Activated naive CD8-positive, alpha-beta T cell treated with anti-CD3 and anti-CD28 coated beads, Interleukin-2, amount 50 U/mL, for 24 hours (primary cell): ENCODE measurements at regions not wholly inside any gene's neighbourhood (a gene's known extent, or its start where the extent isn't known, plus 50 kb on each side); places are given as distances from the start of the nearest gene placed in this dataset.
"Not testable (repeated sequence)": the region's sequence is repeated elsewhere in the genome, so short reads cannot be mapped to it uniquely, and the experiment has no call there.

Experiments
- ATAC-seq: fragments of 150-1000 bp; cut with Tn5 transposase; one replicate; pipeline ENCODE4 v1.10.0; 2021
- DNase-seq: peaks from one replicate; pipeline ENCODE4 v3.0.0; 2021
- H3K27ac Mint-ChIP-seq: one replicate; pipeline ENCODE4 v1.8.0; 2021; ENCODE audit warnings: mild to moderate bottlenecking, mixed read lengths
- H3K27me3 Mint-ChIP-seq: one replicate; pipeline ENCODE4 v1.8.0; 2021; ENCODE audit warnings: mixed read lengths
- H3K36me3 Mint-ChIP-seq: one replicate; pipeline ENCODE4 v1.8.0; 2021; ENCODE audit warnings: low read depth, mixed read lengths
- H3K4me1 Mint-ChIP-seq: one replicate; pipeline ENCODE4 v1.8.0; 2021; ENCODE audit warnings: mixed read lengths
- H3K4me3 Mint-ChIP-seq: one replicate; pipeline ENCODE4 v1.8.0; 2021; ENCODE audit warnings: mild to moderate bottlenecking, moderate library complexity, mixed read lengths
- H3K9me3 Mint-ChIP-seq: one replicate; pipeline ENCODE4 v1.8.0; 2021; ENCODE audit warnings: mixed read lengths

DNA sequence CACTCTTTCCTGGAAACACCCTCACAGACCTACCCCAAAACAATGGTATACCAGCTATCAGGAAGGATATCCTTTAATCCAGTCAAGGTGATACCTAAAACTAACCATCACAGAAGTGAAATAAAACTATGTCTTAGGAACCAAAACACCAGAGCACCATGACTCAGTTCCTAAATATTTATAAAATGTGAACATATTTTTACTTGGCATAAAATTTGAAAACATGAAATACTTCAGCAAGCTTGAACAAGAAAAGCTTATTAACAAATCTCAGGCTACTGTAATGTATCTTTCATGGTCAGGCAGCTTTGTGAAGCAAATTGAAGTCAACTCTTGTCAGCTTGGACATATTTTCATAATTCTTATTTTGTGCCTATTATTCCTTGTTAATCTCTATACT lies 440.8 kb upstream of the CDH20 start:
- Mint-ChIP-seq H3K9me3 (peaks cover 6% of the 10 kb centered on the region), H3K4me3 (no peak overlapping the region), H3K36me3 (no peaks in the 10 kb centered on the region), H3K27me3 (no peaks in the 10 kb centered on the region), H3K27ac (no peak overlapping the region), H3K4me1 (no peaks in the 10 kb centered on the region)
- ATAC-seq (no peak), DNase-seq (no peak)

DNA sequence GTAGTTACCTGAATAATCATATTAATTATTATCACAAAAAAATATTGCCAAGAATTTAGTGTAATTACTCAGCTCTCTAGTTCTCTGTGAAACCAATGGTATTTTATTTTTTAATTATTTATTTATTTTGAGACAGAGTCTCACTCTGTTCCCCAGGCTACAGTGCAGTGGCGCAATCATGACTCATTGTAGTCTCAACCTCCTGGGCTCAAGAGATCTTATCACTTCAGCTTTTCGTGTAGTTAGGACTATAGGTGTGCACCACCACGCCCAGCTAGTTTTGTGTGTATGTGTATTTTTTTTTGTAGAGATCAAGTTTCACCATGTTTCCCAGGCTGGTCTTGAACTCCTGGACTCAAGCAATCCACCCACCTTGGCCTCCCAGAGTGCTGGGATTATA lies 440.4 kb upstream of the CDH20 start:
- no peak for DNase-seq
- Mint-ChIP-seq H3K9me3 (peaks cover 6% of the 10 kb centered on the region), H3K36me3 (no peaks in the 10 kb centered on the region), H3K4me3 (no peak overlapping the region), H3K27me3 (no peaks in the 10 kb centered on the region), H3K27ac (no peak overlapping the region), H3K4me1 (no peaks in the 10 kb centered on the region)
- no peak for ATAC-seq

DNA sequence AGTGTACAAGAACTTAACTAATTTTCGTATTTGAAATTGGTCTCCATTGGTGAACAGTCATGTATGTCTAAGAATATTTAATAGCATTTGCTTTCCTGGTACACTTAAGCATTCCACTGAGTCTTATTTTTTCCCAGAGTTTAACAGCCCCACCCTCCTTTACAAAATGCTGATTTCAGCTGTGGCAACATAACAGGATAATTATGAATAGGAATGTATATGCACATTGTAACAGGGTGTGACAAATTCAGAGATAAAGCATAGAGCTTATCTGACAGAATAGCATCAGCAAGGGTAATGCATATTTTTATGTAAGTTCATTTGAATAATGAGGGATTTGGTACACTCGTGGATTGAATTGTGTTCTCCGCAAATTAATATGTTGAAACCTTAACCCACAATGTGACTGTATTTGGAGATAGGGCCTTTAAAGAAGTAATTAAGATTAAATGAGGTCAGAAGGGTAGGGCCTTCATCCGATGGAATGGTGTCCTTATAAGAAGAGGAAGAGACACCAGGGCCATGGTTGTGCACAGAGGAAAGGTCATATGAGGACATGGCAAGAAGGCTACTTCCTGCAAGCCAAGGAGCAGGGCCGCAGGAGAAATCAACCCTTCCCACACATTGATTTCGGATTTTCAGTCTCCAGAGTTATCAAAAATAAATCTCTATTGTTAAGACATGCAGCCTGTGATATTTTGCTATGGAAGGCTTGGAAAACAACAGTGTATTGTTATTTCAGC lies 439.7 kb upstream of the CDH20 start:
- Mint-ChIP-seq H3K4me3 (no peak overlapping the region), H3K9me3 (peaks cover 6% of the 10 kb centered on the region), H3K27ac (no peak overlapping the region), H3K27me3 (no peaks in the 10 kb centered on the region), H3K36me3 (no peaks in the 10 kb centered on the region), H3K4me1 (no peaks in the 10 kb centered on the region)
- ATAC-seq (no peak), DNase-seq (no peak)

DNA sequence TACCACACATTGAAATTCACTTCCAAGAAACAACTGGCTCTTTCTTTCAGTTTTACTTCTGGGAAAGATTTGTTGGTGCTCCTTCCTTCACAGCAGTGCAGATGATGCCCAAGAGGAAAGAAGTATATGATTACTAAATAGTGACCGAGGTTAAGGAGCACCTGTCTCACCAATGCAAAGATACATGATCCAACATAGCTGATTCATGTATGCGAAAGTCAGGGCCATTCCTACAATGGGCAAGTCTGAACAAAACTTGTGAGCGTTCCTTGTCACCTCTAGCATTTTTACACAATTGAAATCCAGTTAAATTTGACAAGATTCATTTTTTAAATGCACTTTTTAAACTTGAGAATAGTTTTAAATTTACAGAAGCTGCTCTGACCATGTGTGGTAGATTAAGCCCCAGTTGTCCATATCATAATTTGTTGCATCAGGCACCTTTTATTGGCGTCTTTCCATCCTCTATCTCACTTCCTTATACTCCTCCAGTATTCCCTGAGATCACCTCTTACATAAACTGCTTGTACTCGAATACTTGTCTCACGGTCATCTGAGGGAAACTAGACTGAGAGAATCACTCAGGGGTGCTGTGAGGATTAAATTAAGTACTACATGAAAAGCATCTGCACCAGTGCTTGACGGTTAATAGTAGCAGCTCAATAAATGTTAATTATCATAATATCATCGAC lies 438.8 kb upstream of the CDH20 start:
- H3K27me3 Mint-ChIP-seq = no peaks in the 10 kb centered on the region
- DNase-seq (no peak), ATAC-seq (no peak)
- no peak overlapping the region for H3K27ac Mint-ChIP-seq
- H3K4me3 Mint-ChIP-seq = no peak overlapping the region
- no peaks in the 10 kb centered on the region for H3K4me1 Mint-ChIP-seq
- no peaks in the 10 kb centered on the region for H3K36me3 Mint-ChIP-seq
- peaks cover 6% of the 10 kb centered on the region for H3K9me3 Mint-ChIP-seq

DNA sequence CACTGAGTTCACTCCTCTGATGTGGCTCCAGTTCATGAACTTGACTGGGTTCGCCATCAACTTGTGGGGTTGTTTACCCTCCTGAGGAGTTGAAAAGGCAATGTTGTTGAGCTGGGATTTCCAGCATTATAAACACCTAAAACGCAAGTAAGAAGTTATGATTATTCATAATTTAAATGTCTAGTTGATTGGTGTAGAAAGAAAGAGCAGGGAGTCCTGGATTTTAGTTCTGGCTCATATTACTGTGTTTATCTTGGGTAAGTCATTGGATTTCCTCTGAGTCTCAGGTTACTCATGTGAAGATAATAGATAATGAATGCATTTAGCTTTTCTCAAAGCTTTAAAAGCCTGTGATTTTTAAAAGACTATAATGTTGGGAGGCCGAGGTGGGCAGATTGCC lies 438.0 kb upstream of the CDH20 start:
- DNase-seq = no peak

DNA sequence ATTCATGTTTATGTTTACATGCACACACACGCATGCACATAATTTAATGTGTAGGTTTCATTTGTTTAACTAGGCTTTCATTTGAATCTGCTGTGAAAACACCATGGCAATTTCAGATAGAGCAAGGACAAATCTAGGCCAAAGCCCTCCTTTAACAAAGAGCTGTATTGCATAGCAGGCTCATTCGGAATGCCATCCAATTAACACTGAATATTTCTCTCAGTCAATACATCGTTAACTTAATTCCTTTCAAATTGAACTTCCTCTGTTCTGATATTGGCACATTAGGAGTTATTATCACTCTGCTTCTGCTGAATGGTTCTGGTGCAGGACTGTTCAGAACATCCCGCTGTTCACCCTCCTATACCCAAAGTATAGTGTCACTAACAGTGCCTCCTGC lies 435.1 kb upstream of the CDH20 start:
- no peak for DNase-seq
- H3K36me3 Mint-ChIP-seq = no peaks in the 10 kb centered on the region
- no peak overlapping the region for H3K27ac Mint-ChIP-seq
- no peak for ATAC-seq
- no peaks in the 10 kb centered on the region for H3K4me1 Mint-ChIP-seq
- H3K27me3 Mint-ChIP-seq = no peaks in the 10 kb centered on the region
- no peak overlapping the region for H3K4me3 Mint-ChIP-seq
- peaks cover 6% of the 10 kb centered on the region for H3K9me3 Mint-ChIP-seq

More for the DNA sequence above, 438.0 kb upstream of the CDH20 start:
- Mint-ChIP-seq H3K36me3 (no peaks in the 10 kb centered on the region), H3K27ac (no peak overlapping the region), H3K4me1 (no peaks in the 10 kb centered on the region), H3K4me3 (no peak overlapping the region), H3K9me3 (peaks cover 6% of the 10 kb centered on the region), H3K27me3 (no peaks in the 10 kb centered on the region)
- no peak for ATAC-seq

DNA sequence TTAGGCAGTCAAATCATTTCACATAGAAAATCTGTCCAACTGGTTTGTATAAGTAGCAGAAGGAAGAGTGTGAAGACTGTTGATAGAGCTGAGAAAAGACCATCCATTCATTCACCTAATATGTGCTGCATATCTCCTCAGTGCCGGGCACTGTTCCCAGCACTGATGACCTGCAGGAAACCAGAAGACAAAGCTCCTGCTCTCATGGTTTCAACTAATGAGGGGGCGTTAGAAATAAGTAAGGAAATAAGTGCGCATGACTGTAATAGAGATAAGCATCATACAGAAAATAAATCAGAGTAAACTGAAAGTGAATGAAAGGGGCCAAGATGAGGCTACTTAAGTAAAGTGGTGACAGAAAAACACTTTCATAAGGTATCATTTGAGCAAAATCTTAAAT lies 427.5 kb upstream of the CDH20 start:
- Mint-ChIP-seq H3K4me3 (no peak overlapping the region), H3K36me3 (no peaks in the 10 kb centered on the region), H3K9me3 (no peaks in the 10 kb centered on the region), H3K27me3 (no peaks in the 10 kb centered on the region), H3K4me1 (no peaks in the 10 kb centered on the region), H3K27ac (no peak overlapping the region)
- DNase-seq = no peak
- no peak for ATAC-seq

DNA sequence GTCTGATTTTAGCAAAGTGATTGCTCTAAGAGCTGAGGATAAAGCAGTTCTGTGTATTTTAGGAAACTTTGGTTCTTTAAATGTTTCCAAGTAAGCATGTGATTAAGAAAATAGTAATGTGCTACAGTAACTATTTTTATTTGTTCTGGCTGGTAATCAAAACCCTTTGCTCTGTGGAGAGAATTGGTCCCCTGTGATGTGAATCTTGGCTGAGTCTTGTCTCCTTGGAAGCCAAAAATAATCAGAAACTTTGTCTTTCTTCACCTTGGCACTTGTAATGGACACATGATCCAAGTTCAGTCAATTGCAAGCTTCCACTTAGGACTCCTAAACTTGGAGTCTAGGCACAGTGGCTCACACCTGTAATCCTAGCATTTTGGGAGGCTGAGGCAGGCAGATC lies 422.7 kb upstream of the CDH20 start:
- Mint-ChIP-seq H3K4me1 (no peaks in the 10 kb centered on the region), H3K36me3 (no peaks in the 10 kb centered on the region), H3K9me3 (peaks cover 5% of the 10 kb centered on the region), H3K27me3 (no peaks in the 10 kb centered on the region), H3K27ac (no peak overlapping the region), H3K4me3 (no peak overlapping the region)
- ATAC-seq = no peak
- no peak for DNase-seq

DNA sequence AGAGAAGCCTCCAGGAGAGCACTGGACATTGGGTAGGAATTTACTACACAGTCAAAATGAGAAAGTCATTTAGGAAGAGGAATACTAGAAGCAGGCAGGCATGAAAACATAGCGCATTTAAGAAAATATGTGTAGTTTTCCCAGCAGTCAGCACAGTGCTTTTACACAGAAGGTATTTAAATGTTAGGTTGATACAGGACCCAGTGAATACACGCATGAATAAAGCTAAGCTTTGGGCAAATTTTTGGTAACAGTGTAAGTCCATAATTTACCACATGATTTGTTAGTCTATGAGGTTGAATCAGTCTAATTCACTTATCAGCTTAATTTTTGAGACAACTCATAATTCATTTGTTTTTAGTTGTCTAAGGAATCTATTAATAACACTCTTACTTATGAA lies 421.7 kb upstream of the CDH20 start:
- Mint-ChIP-seq H3K27me3 (no peaks in the 10 kb centered on the region), H3K4me3 (no peak overlapping the region), H3K27ac (no peak overlapping the region), H3K9me3 (peaks cover 5% of the 10 kb centered on the region), H3K4me1 (no peaks in the 10 kb centered on the region), H3K36me3 (no peaks in the 10 kb centered on the region)
- DNase-seq (no peak), ATAC-seq (no peak)

DNA sequence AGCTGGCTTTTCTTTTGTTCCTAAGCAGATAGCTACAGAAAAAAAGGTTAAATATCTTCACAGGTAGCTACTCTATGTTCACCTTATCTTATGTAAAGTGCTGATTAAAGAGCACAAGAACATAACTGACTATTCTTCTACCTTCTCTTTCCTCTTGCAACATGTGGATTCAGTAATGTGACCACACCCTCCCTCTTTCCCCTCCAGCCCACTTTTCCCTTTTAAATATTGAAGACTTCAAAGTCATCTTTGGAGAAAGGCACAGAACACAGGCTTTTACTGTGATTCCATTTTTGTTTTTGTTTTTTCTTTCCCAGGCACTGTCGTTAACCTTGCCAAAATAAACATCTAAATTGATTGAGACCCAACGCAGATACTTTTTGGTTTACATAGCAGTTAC lies 418.1 kb upstream of the CDH20 start:
- Mint-ChIP-seq H3K4me1 (no peaks in the 10 kb centered on the region), H3K9me3 (peaks cover 5% of the 10 kb centered on the region), H3K36me3 (no peaks in the 10 kb centered on the region), H3K27ac (no peak overlapping the region), H3K27me3 (no peaks in the 10 kb centered on the region), H3K4me3 (no peak overlapping the region)
- ATAC-seq (no peak), DNase-seq (no peak)

DNA sequence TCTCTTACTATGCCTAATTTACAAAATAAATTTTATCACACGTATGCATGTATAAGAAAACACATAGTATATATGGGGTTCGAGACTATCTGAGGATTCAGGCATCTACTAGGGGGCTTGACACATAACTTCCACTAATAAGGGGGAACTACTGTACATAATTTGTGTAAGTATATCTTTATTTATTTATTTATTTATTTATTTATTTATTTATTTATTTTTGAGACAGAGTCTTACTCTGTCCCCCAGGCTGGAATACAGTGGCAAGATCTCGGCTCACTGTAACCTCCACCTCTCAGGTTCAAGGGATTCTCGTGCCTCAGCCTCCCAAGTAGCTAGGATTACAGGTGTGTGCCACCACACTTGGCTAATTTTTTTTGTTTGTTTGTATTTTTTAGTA lies 414.4 kb upstream of the CDH20 start:
- not testable (repeated sequence) for H3K27me3 Mint-ChIP-seq, H3K27ac Mint-ChIP-seq, DNase-seq, H3K9me3 Mint-ChIP-seq, ATAC-seq, H3K36me3 Mint-ChIP-seq, H3K4me3 Mint-ChIP-seq, H3K4me1 Mint-ChIP-seq

DNA sequence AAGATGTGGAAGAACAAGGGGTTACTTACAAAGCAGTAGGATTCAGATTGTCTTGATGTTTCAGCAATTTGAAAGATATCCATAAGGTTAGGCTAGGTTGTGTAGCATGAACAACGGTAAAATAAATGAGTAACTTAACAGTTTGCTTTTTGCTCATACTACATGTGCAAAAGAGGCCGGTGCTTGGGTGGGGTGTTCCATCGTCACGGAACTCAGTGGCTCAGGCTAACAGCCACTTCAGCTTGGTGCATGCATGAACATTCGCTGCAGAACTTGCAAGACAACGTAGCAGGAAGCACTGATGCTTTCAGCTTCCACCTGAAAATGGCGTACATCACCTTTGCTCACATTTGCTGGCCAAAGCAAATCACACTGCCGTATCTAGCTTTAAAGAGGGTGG lies 407.3 kb upstream of the CDH20 start:
- no peaks in the 10 kb centered on the region for H3K4me1 Mint-ChIP-seq
- ATAC-seq (no peak), DNase-seq (no peak)
- peaks cover 15% of the 10 kb centered on the region for H3K9me3 Mint-ChIP-seq
- H3K27me3 Mint-ChIP-seq = no peaks in the 10 kb centered on the region
- H3K4me3 Mint-ChIP-seq = no peak overlapping the region
- H3K36me3 Mint-ChIP-seq = no peaks in the 10 kb centered on the region
- H3K27ac Mint-ChIP-seq = no peak overlapping the region

DNA sequence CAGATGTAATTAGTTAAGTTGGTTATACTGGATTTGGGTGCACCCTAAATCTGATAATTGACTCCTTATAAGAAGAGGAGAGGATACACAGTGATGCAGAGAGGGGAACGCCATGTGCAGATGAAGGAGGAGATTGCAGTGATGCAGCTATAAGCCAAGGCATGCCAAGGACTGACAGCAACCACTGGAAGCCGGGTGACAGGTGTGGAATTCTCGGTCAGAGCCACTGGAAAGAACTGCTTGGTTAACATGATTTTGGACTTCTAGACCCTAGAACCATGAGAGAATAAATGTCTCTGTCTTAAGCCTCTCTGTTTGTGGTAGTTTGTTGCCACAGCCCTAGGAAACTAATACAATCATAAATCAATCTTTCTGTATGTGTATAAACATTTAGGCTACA lies 403.3 kb upstream of the CDH20 start:
- H3K4me1 Mint-ChIP-seq = no peaks in the 10 kb centered on the region
- H3K27me3 Mint-ChIP-seq = no peaks in the 10 kb centered on the region
- no peak overlapping the region for H3K4me3 Mint-ChIP-seq
- ATAC-seq (no peak), DNase-seq (no peak)
- H3K27ac Mint-ChIP-seq = no peak overlapping the region
- no peaks in the 10 kb centered on the region for H3K36me3 Mint-ChIP-seq
- H3K9me3 Mint-ChIP-seq = peaks cover 10% of the 10 kb centered on the region

DNA sequence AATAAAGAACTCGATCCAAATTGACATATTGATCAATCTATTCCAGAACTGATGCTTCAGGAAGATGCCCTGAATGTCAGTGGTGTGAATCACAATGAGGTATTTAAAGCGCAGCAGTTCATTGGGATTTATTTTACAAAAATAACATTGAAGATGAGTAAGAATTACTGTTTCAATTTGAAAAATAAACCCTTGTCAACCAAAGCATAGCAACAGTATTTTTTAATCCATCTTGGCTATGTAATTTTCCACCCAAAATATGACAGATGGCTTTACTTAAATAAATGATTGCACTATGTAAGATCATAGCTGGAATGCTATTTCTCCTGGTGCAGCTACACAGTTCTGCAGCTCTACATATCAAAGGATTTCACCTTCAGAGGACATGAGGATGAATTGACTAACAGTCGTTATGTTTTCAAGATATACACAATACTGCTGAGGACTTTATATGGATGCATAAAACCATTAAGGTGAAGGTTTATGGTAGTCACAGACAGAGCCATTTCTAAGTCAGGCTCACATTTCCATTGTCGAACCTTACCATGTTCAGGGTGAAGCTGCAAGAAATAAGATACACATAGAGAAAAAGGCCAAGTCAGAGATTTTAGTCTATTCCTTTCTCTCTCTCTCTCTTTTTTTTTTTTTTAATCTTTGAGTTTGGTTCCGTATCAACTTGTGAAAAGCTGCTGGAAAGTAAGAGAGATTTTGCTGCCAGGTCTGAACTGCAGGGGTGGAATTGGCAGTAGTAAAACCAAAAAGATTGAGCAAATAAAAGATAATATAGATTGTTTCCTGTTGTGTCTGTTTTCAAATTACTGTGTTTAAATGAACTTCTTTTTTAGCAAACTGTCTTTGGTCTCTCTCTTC lies 398.0 kb upstream of the CDH20 start:
- Mint-ChIP-seq H3K4me3 (no peak overlapping the region), H3K36me3 (no peaks in the 10 kb centered on the region), H3K9me3 (no peaks in the 10 kb centered on the region), H3K27ac (no peak overlapping the region), H3K27me3 (no peaks in the 10 kb centered on the region), H3K4me1 (no peaks in the 10 kb centered on the region)
- DNase-seq (no peak), ATAC-seq (no peak)

DNA sequence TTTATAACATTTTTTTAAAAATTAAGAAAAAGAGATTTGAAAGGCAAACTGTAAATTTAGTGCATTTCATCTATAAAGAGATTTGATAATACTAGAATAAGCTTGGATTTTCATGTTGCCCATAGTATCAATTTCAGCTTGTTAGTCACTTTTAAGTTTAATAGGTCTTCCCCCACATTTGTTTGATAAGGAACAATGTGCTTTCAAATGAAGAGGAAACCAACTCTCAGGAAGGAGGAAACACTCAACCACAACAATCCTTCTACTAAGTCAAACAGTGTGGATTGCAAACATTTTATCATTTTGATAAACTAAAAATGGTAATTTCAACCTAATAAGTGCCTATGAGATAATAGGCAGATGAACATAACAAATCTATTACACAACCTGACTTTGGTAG lies 397.1 kb upstream of the CDH20 start:
- no peak for ATAC-seq

More for the DNA sequence above, 397.1 kb upstream of the CDH20 start:
- no peak for DNase-seq
- H3K27me3 Mint-ChIP-seq = no peaks in the 10 kb centered on the region
- H3K36me3 Mint-ChIP-seq = no peaks in the 10 kb centered on the region
- no peak overlapping the region for H3K27ac Mint-ChIP-seq
- no peaks in the 10 kb centered on the region for H3K4me1 Mint-ChIP-seq
- H3K4me3 Mint-ChIP-seq = no peak overlapping the region
- H3K9me3 Mint-ChIP-seq = no peaks in the 10 kb centered on the region
